HEK293 (cell line): ENCODE measurements at regions not wholly inside any gene's neighbourhood (a gene's known extent, or its start where the extent isn't known, plus 50 kb on each side); places are given as distances from the start of the nearest gene placed in this dataset.

Experiments used
- CTCF ChIA-PET: fragments of 350-600 bp; formaldehyde crosslinking; extraction: SDS; loops from one replicate; lab custom pipeline; 2021; ENCODE audit warnings: antibody characterized with exemption; lab: Yijun Ruan, JAX
- POLR2A ChIA-PET: fragments of 300-600 bp; formaldehyde crosslinking; extraction: SDS; loops from one replicate; lab custom pipeline; 2020; ENCODE audit warnings: antibody characterized with exemption, inconsistent platforms; lab: Yijun Ruan, JAX
- H3K27ac ChIP-seq: fragments of 200-500 bp; sonication (Bioruptor generic); 2 replicates; pipeline ENCODE4 v1.5.1; 2014; ENCODE audit warnings: low read depth, low read length, control low read depth, inconsistent platforms; ENCODE audit errors: extremely low read depth
- H3K36me3 ChIP-seq, 2 experiments: fragments of 200-500 bp in 1 of 2; sonication (Bioruptor generic) in 1 of 2; 1 replicate in 1 of 2; 2 replicates in 1 of 2; pipeline ENCODE4 v1.5.1; 2014 to 2017; ENCODE audit warnings: inconsistent platforms in 2 of 2, low read length in 2 of 2; ENCODE audit not compliant: control insufficient read depth in 2 of 2, insufficient read depth in 1 of 2
- H3K4me1 ChIP-seq: fragments of 200-500 bp; sonication (Bioruptor generic); 2 replicates; pipeline ENCODE4 v1.5.1; 2014; ENCODE audit warnings: mild to moderate bottlenecking, low read length, inconsistent platforms; ENCODE audit not compliant: control insufficient read depth, insufficient read depth
- H3K4me3 ChIP-seq: 2 replicates; pipeline ENCODE4 v1.5.1; 2011; ENCODE audit warnings: low read depth, mild to moderate bottlenecking, control low read depth, low read length, moderate library complexity
- H3K9me3 ChIP-seq: fragments of 200-500 bp; sonication (Bioruptor generic); 2 replicates; pipeline ENCODE4 v1.5.1; 2014; ENCODE audit warnings: low read depth, low read length, inconsistent platforms; ENCODE audit not compliant: control insufficient read depth, insufficient read depth
- FEZF1 ChIP-seq: fragments of 450-650 bp; formaldehyde crosslinking; IDR thresholded peaks from 2 replicates; pipeline ENCODE4 v1.5.1; 2016; ENCODE audit warnings: missing biosample characterization, missing genetic modification characterization
- GLI4 ChIP-seq: fragments of 450-650 bp; formaldehyde crosslinking; IDR thresholded peaks from 2 replicates; pipeline ENCODE4 v1.5.1; 2016; ENCODE audit warnings: missing biosample characterization, missing genetic modification characterization
- RBAK ChIP-seq: fragments of 450-650 bp; formaldehyde crosslinking; IDR thresholded peaks from 2 replicates; pipeline ENCODE4 v1.5.1; 2016; ENCODE audit warnings: missing biosample characterization, missing genetic modification characterization
- ZBTB8A ChIP-seq: fragments of 450-650 bp; formaldehyde crosslinking; IDR thresholded peaks from 2 replicates; pipeline ENCODE4 v1.5.1; 2016; ENCODE audit warnings: missing biosample characterization, missing genetic modification characterization
- ZNF133 ChIP-seq: fragments of 450-650 bp; formaldehyde crosslinking; IDR thresholded peaks from 2 replicates; pipeline ENCODE4 v1.5.1; 2016; ENCODE audit warnings: missing biosample characterization, missing genetic modification characterization
- ZNF239 ChIP-seq: fragments of 450-650 bp; formaldehyde crosslinking; IDR thresholded peaks from 2 replicates; pipeline ENCODE4 v1.5.1; 2016; ENCODE audit warnings: missing biosample characterization, missing genetic modification characterization
- ZNF274 ChIP-seq, 2 experiments: fragments of 200-500 bp in 1 of 2; fragments of 450-650 bp in 1 of 2; sonication (Bioruptor generic) in 1 of 2; formaldehyde crosslinking in 1 of 2; IDR thresholded peaks; 2 replicates each; pipeline versions ENCODE4 v1.5.1 to v1.6.1; 2014 to 2016; ENCODE audit warnings: borderline replicate concordance in 1 of 2, inconsistent platforms in 1 of 2, low read length in 1 of 2, missing biosample characterization in 1 of 2, missing genetic modification characterization in 1 of 2
- ZNF423 ChIP-seq: fragments of 450-650 bp; formaldehyde crosslinking; IDR thresholded peaks from 2 replicates; pipeline ENCODE4 v1.5.1; 2016; ENCODE audit warnings: missing biosample characterization, missing genetic modification characterization
- ZNF48 ChIP-seq: fragments of 450-650 bp; formaldehyde crosslinking; IDR thresholded peaks from 2 replicates; pipeline ENCODE4 v1.5.1; 2016; ENCODE audit warnings: missing biosample characterization, missing genetic modification characterization
- TF ChIP-seq, protein P1 (sequence below): fragments of 450-650 bp; formaldehyde crosslinking; conservative IDR thresholded peaks from 2 replicates; pipeline ENCODE4 v1.5.1; 2016; ENCODE audit warnings: low read depth, missing biosample characterization, missing genetic modification characterization
- TF ChIP-seq, protein P2 (sequence below): fragments of 450-650 bp; formaldehyde crosslinking; IDR thresholded peaks from 2 replicates; pipeline ENCODE4 v1.5.1; 2017; ENCODE audit warnings: missing biosample characterization, missing genetic modification characterization
- TF ChIP-seq, protein P3 (sequence below): fragments of 450-650 bp; formaldehyde crosslinking; IDR thresholded peaks from 2 replicates; pipeline ENCODE4 v1.5.1; 2016; ENCODE audit warnings: missing biosample characterization, missing genetic modification characterization
- TF ChIP-seq, protein P4 (sequence below): fragments of 450-650 bp; formaldehyde crosslinking; IDR thresholded peaks from 2 replicates; pipeline ENCODE4 v1.5.1; 2016; ENCODE audit warnings: missing biosample characterization, missing genetic modification characterization

DNA sequence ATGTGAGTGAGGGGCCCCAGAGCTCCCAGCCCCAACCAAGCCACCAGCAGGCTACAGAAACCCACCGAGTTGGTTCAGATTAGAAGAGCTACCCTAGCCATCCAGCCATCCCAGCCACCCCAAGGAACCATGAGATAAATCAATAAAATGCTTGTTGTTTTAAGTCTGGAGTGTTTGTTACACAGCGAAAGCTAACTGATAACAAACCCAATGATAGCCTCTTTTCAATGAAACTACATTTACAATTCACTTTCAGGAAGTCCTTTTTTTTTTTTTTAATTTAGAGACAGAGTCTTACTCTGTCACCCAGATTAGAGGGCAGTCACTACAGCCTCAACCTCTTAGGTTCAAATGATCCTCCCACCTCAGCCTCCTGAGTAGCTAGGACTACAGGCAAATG lies 215.0 kb upstream of the ZFHX3 start:
- no peaks in the 10 kb centered on the region for H3K4me1 ChIP-seq
- CTCF ChIA-PET = interaction anchor here (0.6 kb wide), 1 partner anchor 67 kb away, joined by 3 read pairs; no protein-coding TSS in a partner anchor
- no peak overlapping the region for H3K27ac ChIP-seq
- peak; percentile 78; the same call in 1 of the 2 replicates for TF ChIP-seq RBAK (tag by site-specific recombination)
- no peak for TF ChIP-seq ZNF239 (tag by site-specific recombination)
- TF ChIP-seq, protein P1, sequence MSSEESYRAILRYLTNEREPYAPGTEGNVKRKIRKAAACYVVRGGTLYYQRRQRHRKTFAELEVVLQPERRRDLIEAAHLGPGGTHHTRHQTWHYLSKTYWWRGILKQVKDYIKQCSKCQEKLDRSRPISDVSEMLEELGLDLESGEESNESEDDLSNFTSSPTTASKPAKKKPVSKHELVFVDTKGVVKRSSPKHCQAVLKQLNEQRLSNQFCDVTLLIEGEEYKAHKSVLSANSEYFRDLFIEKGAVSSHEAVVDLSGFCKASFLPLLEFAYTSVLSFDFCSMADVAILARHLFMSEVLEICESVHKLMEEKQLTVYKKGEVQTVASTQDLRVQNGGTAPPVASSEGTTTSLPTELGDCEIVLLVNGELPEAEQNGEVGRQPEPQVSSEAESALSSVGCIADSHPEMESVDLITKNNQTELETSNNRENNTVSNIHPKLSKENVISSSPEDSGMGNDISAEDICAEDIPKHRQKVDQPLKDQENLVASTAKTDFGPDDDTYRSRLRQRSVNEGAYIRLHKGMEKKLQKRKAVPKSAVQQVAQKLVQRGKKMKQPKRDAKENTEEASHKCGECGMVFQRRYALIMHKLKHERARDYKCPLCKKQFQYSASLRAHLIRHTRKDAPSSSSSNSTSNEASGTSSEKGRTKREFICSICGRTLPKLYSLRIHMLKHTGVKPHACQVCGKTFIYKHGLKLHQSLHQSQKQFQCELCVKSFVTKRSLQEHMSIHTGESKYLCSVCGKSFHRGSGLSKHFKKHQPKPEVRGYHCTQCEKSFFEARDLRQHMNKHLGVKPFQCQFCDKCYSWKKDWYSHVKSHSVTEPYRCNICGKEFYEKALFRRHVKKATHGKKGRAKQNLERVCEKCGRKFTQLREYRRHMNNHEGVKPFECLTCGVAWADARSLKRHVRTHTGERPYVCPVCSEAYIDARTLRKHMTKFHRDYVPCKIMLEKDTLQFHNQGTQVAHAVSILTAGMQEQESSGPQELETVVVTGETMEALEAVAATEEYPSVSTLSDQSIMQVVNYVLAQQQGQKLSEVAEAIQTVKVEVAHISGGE (tag by site-specific recombination) = no peak
- TF ChIP-seq ZNF274 (IDR thresholded peaks at IDR 0.05; ENCODE audit: low read length) = no peak
- TF ChIP-seq ZNF274 (tag by site-specific recombination; IDR thresholded peaks at IDR 0.05; ENCODE audit: borderline replicate concordance) = no peak
- TF ChIP-seq ZBTB8A (tag by site-specific recombination) = no peak
- no peaks in the 10 kb centered on the region for H3K9me3 ChIP-seq
- no peak overlapping the region for H3K4me3 ChIP-seq
- POLR2A ChIA-PET = no interaction called here
- H3K36me3 ChIP-seq = no peaks in the 10 kb centered on the region

DNA sequence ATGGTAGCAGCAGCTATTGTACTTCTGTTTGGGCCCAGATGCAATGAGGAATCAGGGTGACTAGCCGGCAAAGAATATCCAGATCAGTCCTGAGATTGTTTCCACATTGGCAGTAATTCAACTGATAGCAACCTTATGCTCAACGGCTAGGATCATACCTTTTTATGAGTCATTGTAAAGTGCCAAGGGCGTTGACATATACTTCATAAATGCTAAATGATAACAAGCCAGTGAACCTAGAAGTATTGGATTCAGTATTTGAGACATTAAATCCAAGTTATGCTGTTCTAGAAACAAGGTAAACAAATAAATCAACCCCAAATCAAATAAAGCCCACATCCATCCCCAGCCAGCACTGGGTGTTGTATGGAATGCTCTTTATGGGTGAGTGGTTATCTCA lies 207.1 kb upstream of the ZFHX3 start:
- Histone ChIP-seq H3K9me3 (no peaks in the 10 kb centered on the region), H3K36me3 (no peaks in the 10 kb centered on the region), H3K4me1 (0 out of 2 replicates have a peak, but pooled peaks cover 3% of the 10 kb centered on the region), H3K4me3 (no peak overlapping the region), H3K27ac (no peak overlapping the region)
- CTCF ChIA-PET = no interaction called here
- TF ChIP-seq ZNF48 (tag by site-specific recombination) (no peak), FEZF1 (tag by site-specific recombination) (0 out of 2 replicates have a peak, but pooled peaks have one; percentile 42), ZNF133 (tag by site-specific recombination) (peak; percentile 27; the same call in 1 of the 2 replicates), GLI4 (tag by site-specific recombination) (no peak), ZNF423 (tag by site-specific recombination) (no peak)
- TF ChIP-seq, protein P2, sequence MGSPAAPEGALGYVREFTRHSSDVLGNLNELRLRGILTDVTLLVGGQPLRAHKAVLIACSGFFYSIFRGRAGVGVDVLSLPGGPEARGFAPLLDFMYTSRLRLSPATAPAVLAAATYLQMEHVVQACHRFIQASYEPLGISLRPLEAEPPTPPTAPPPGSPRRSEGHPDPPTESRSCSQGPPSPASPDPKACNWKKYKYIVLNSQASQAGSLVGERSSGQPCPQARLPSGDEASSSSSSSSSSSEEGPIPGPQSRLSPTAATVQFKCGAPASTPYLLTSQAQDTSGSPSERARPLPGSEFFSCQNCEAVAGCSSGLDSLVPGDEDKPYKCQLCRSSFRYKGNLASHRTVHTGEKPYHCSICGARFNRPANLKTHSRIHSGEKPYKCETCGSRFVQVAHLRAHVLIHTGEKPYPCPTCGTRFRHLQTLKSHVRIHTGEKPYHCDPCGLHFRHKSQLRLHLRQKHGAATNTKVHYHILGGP (tag by site-specific recombination) = peak; percentile 59; the same call in 1 of the 2 replicates
- TF ChIP-seq, protein P3, sequence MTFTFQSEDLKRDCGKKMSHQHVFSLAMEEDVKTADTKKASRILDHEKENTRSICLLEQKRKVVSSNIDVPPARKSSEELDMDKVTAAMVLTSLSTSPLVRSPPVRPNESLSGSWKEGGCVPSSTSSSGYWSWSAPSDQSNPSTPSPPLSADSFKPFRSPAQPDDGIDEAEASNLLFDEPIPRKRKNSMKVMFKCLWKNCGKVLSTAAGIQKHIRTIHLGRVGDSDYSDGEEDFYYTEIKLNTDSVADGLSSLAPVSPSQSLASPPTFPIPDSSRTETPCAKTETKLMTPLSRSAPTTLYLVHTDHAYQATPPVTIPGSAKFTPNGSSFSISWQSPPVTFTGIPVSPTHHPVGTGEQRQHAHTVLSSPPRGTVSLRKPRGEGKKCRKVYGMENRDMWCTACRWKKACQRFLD (tag by site-specific recombination) = no peak
- TF ChIP-seq, protein P4, sequence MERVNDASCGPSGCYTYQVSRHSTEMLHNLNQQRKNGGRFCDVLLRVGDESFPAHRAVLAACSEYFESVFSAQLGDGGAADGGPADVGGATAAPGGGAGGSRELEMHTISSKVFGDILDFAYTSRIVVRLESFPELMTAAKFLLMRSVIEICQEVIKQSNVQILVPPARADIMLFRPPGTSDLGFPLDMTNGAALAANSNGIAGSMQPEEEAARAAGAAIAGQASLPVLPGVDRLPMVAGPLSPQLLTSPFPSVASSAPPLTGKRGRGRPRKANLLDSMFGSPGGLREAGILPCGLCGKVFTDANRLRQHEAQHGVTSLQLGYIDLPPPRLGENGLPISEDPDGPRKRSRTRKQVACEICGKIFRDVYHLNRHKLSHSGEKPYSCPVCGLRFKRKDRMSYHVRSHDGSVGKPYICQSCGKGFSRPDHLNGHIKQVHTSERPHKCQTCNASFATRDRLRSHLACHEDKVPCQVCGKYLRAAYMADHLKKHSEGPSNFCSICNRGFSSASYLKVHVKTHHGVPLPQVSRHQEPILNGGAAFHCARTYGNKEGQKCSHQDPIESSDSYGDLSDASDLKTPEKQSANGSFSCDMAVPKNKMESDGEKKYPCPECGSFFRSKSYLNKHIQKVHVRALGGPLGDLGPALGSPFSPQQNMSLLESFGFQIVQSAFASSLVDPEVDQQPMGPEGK (tag by site-specific recombination) = no peak
- TF ChIP-seq, protein P1 (tag by site-specific recombination) = no peak
- POLR2A ChIA-PET = no interaction called here
